ENCODE measurements at regions not wholly inside any gene's neighbourhood (a gene's known extent, or its start where the extent isn't known, plus 50 kb on each side); places are given as distances from the start of the nearest gene placed in this dataset.
"Not testable (repeated sequence)": the region's sequence is repeated elsewhere in the genome, so short reads cannot be mapped to it uniquely, and the experiment has no call there.

DNA sequence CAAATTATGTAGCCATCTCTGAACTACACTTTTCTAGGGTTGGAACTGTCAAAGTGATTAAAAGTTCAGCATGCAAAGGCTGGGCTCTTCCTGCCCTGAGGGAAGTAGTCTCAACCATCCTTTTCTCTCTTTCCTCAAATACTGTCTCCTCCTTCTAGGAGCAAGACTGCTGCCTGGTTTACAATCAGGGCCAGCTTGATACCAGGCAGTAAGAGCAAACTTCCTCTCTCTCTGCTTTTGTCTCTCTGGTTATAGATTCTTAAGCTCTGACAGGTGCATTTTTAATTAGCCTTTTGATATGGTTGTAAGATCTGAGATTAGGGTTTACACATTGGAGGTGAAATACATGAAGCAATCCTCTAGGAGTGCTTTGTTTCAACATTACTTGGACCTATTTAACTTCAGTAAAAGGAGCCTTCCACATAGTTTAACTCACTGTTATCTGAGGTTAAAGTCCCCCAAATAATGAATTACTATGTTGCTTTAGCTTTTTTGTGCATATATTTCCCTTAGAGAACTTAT lies 436.1 kb downstream of the SPATA31D1 start:
- no peaks in the 10 kb centered on the region for H3K36me3 ChIP-seq (replicated peaks in 1 of 2; ENCODE audit: control insufficient read depth in 2 of 2, insufficient read depth in 2 of 2, low read length in 2 of 2)
- H3K4me1 ChIP-seq (ENCODE audit: control insufficient read depth in 2 of 2, insufficient read depth in 1 of 2, low read depth in 1 of 2, low read length in 2 of 2), result no peaks in the 10 kb centered on the region
- no peak overlapping the region for H3K18ac ChIP-seq (ENCODE audit: low read length)
- H3K9ac ChIP-seq (ENCODE audit: low read depth, low read length, poor library complexity), result no peak overlapping the region
- no peak overlapping the region for H2BK5ac ChIP-seq (ENCODE audit: low read length)
- H3K14ac ChIP-seq (ENCODE audit: low read length), result no peak overlapping the region
- H3K4me3 ChIP-seq (ENCODE audit: low read length in 2 of 2), result no peak overlapping the region
- no peak overlapping the region for H4K8ac ChIP-seq (ENCODE audit: low read depth, low read length)
- H3K27ac ChIP-seq (replicated peaks; ENCODE audit: low read length), result no peak overlapping the region
- no peak overlapping the region for H2BK15ac ChIP-seq (ENCODE audit: low read length)
- no peaks in the 10 kb centered on the region for H3K9me3 ChIP-seq (replicated peaks in 1 of 2; ENCODE audit: control insufficient read depth in 2 of 2, insufficient read depth in 1 of 2, low read depth in 1 of 2, low read length in 2 of 2)
- H3K79me1 ChIP-seq (ENCODE audit: low read depth, low read length), result no peaks in the 10 kb centered on the region
- no peak overlapping the region for H2BK120ac ChIP-seq (ENCODE audit: low read depth, low read length)
- H4K91ac ChIP-seq (ENCODE audit: low read depth, low read length, poor library complexity), result no peak overlapping the region
- DNase-seq (ENCODE audit: low spot score), result no peak
- no peak overlapping the region for H3K4me2 ChIP-seq (ENCODE audit: insufficient read depth, low read length, poor library complexity, severe bottlenecking)
- H2AK5ac ChIP-seq (ENCODE audit: low read depth, low read length), result no peak overlapping the region
- no peaks in the 10 kb centered on the region for H3K27me3 ChIP-seq (ENCODE audit: control insufficient read depth in 3 of 3, insufficient read depth in 3 of 3, low read depth in 1 of 3, low read length in 3 of 3)
- no peak overlapping the region for H2AFZ ChIP-seq (ENCODE audit: low read length)
- H2BK12ac ChIP-seq (ENCODE audit: low read length), result no peak overlapping the region
- H3K23ac ChIP-seq (ENCODE audit: low read depth, low read length, poor library complexity), result no peak overlapping the region
- H3K4ac ChIP-seq (ENCODE audit: low read length), result no peak overlapping the region

DNA sequence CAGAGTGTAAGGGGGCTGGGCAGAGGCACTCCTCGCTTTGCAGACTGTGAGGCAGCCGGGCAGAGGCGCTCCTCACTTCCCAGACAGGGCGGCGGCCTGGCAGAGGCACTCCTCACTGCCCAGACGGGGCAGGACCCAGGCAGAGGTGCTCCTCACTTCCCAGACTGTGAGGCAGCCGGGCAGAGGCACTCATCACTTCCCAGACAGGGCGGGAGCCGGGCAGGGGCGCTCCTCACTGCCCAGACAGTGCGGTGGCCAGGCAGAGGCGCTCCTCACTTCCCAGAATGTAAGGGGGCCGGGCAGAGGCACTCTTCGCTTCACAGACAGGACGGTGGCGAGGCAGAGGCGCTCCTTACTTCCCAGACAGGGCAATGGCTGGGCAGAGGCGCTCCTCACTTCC lies 442.5 kb downstream of the SPATA31D1 start:
- H3K18ac ChIP-seq (ENCODE audit: low read length), result no peak overlapping the region
- no peak overlapping the region for H2BK5ac ChIP-seq (ENCODE audit: low read length)
- no peak overlapping the region for H3K4ac ChIP-seq (ENCODE audit: low read length)
- H3K4me2 ChIP-seq (ENCODE audit: insufficient read depth, low read length, poor library complexity, severe bottlenecking), result no peak overlapping the region
- H4K91ac ChIP-seq (ENCODE audit: low read depth, low read length, poor library complexity), result no peak overlapping the region
- H4K8ac ChIP-seq (ENCODE audit: low read depth, low read length), result no peak overlapping the region
- WGBS, 2 donors (ENCODE audit: extremely low coverage in 2 of 2, insufficient read length in 2 of 2, insufficient replicate concordance in 1 of 2), result no CpG with 5 or more reads among the region's 18 CpGs
- no peak overlapping the region for H2AK5ac ChIP-seq (ENCODE audit: low read depth, low read length)
- H3K4me3 ChIP-seq (ENCODE audit: low read length in 2 of 2), result no peak overlapping the region
- no peak overlapping the region for H3K9ac ChIP-seq (ENCODE audit: low read depth, low read length, poor library complexity)
- no peak overlapping the region for H3K23ac ChIP-seq (ENCODE audit: low read depth, low read length, poor library complexity)
- H3K27me3 ChIP-seq (ENCODE audit: control insufficient read depth in 3 of 3, insufficient read depth in 3 of 3, low read depth in 1 of 3, low read length in 3 of 3), result no peaks in the 10 kb centered on the region
- H3K4me1 ChIP-seq (ENCODE audit: control insufficient read depth in 2 of 2, insufficient read depth in 1 of 2, low read depth in 1 of 2, low read length in 2 of 2), result no peaks in the 10 kb centered on the region
- H3K14ac ChIP-seq (ENCODE audit: low read length), result no peak overlapping the region
- no peak overlapping the region for H2BK12ac ChIP-seq (ENCODE audit: low read length)
- no peak overlapping the region for H2BK120ac ChIP-seq (ENCODE audit: low read depth, low read length)
- no peak overlapping the region for H3K27ac ChIP-seq (replicated peaks; ENCODE audit: low read length)
- no peaks in the 10 kb centered on the region for H3K9me3 ChIP-seq (replicated peaks in 1 of 2; ENCODE audit: control insufficient read depth in 2 of 2, insufficient read depth in 1 of 2, low read depth in 1 of 2, low read length in 2 of 2)
- DNase-seq (ENCODE audit: low spot score), result no peak
- H2BK15ac ChIP-seq (ENCODE audit: low read length), result no peak overlapping the region
- no peaks in the 10 kb centered on the region for H3K36me3 ChIP-seq (replicated peaks in 1 of 2; ENCODE audit: control insufficient read depth in 2 of 2, insufficient read depth in 2 of 2, low read length in 2 of 2)
- no peaks in the 10 kb centered on the region for H3K79me1 ChIP-seq (ENCODE audit: low read depth, low read length)
- H2AFZ ChIP-seq (ENCODE audit: low read length), result no peak overlapping the region

DNA sequence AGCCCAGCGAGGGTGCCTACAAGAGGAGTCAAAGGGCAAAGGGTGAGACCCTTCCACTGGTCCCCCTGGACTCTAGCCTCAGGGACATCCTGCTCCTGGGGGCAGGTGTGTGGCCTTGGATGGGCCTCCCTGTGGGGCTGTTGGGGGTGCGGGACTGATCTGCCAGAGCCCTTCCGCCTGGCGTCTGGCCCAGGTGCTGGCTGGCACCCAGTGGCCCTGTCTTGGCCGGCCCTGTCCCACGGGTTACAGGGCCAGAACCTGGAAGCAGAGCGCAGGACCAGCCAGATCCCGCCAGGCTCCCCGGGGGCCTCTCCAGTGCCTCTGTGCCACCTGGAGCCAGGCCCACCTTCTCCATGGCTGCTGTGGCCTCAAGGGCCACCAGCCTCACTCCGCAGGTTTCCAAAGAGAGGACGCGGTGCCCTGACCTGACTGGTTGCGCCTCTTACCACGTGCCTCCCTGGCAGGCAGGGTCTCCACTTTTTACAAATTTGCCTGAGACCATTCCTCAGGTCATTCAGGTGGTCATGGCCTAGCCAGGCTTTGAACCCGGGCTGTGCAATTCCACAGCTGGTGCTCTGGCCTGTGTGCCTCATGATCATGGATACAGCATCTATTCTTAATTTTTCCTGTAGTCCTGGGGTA lies 444.8 kb downstream of the SPATA31D1 start:
- not testable (repeated sequence) for H3K79me1 ChIP-seq (ENCODE audit: low read depth, low read length); H3K36me3 ChIP-seq (replicated peaks in 1 of 2; ENCODE audit: control insufficient read depth in 2 of 2, insufficient read depth in 2 of 2, low read length in 2 of 2); H2BK15ac ChIP-seq (ENCODE audit: low read length); H4K91ac ChIP-seq (ENCODE audit: low read depth, low read length, poor library complexity); H2BK120ac ChIP-seq (ENCODE audit: low read depth, low read length); H2BK12ac ChIP-seq (ENCODE audit: low read length); DNase-seq (ENCODE audit: low spot score); H3K4me2 ChIP-seq (ENCODE audit: insufficient read depth, low read length, poor library complexity, severe bottlenecking); H3K27me3 ChIP-seq (ENCODE audit: control insufficient read depth in 3 of 3, insufficient read depth in 3 of 3, low read depth in 1 of 3, low read length in 3 of 3); H2AFZ ChIP-seq (ENCODE audit: low read length); H4K8ac ChIP-seq (ENCODE audit: low read depth, low read length); H3K4me1 ChIP-seq (ENCODE audit: control insufficient read depth in 2 of 2, insufficient read depth in 1 of 2, low read depth in 1 of 2, low read length in 2 of 2); H3K18ac ChIP-seq (ENCODE audit: low read length); H3K4ac ChIP-seq (ENCODE audit: low read length); H2AK5ac ChIP-seq (ENCODE audit: low read depth, low read length); H3K14ac ChIP-seq (ENCODE audit: low read length); H3K4me3 ChIP-seq (ENCODE audit: low read length in 2 of 2); H3K27ac ChIP-seq (replicated peaks; ENCODE audit: low read length); H3K23ac ChIP-seq (ENCODE audit: low read depth, low read length, poor library complexity); H3K9me3 ChIP-seq (replicated peaks in 1 of 2; ENCODE audit: control insufficient read depth in 2 of 2, insufficient read depth in 1 of 2, low read depth in 1 of 2, low read length in 2 of 2); H3K9ac ChIP-seq (ENCODE audit: low read depth, low read length, poor library complexity)
- no CpG with 5 or more reads among the region's 15 CpGs for WGBS, 2 donors (ENCODE audit: extremely low coverage in 2 of 2, insufficient read length in 2 of 2, insufficient replicate concordance in 1 of 2)
- peak overlapping the region; percentile 13 for H2BK5ac ChIP-seq (ENCODE audit: low read length)

DNA sequence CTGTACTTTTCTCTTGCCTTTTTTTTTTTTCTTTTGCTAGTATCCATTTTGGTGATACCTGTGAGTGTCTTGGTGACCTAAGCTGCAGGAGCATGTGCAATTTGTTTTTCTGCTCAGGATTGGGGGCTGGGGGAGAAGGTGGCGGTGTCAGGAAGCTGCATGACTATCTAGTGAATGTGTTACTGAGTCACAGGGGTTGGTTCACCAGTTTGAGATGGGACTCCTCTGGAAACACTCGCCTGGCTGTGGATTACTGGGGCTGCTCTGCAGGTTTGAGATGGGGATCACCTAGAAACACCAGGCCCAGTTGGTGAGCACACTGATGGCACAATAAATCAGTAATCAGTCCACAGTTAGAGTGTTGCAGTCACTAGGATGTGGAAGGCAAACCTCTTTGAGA lies 447.9 kb downstream of the SPATA31D1 start:
- DNase-seq (ENCODE audit: low spot score), result no peak
- WGBS, 2 donors (ENCODE audit: extremely low coverage in 2 of 2, insufficient read length in 2 of 2, insufficient replicate concordance in 1 of 2), result no CpG with 5 or more reads among the region's 2 CpGs
- no peak overlapping the region for H3K4me3 ChIP-seq (ENCODE audit: low read length in 2 of 2)
- no peak overlapping the region for H2AFZ ChIP-seq (ENCODE audit: low read length)
- no peak overlapping the region for H2AK5ac ChIP-seq (ENCODE audit: low read depth, low read length)
- peaks cover 0 to 7% of the 10 kb centered on the region in 2 donors for H3K9me3 ChIP-seq (replicated peaks in 1 of 2; ENCODE audit: control insufficient read depth in 2 of 2, insufficient read depth in 1 of 2, low read depth in 1 of 2, low read length in 2 of 2)
- no peak overlapping the region for H2BK12ac ChIP-seq (ENCODE audit: low read length)
- H2BK5ac ChIP-seq (ENCODE audit: low read length), result no peak overlapping the region
- no peaks in the 10 kb centered on the region for H3K36me3 ChIP-seq (replicated peaks in 1 of 2; ENCODE audit: control insufficient read depth in 2 of 2, insufficient read depth in 2 of 2, low read length in 2 of 2)
- H4K8ac ChIP-seq (ENCODE audit: low read depth, low read length), result no peak overlapping the region
- H3K79me1 ChIP-seq (ENCODE audit: low read depth, low read length), result no peaks in the 10 kb centered on the region
- H3K4me1 ChIP-seq (ENCODE audit: control insufficient read depth in 2 of 2, insufficient read depth in 1 of 2, low read depth in 1 of 2, low read length in 2 of 2), result no peaks in the 10 kb centered on the region
- no peak overlapping the region for H3K14ac ChIP-seq (ENCODE audit: low read length)
- no peak overlapping the region for H4K91ac ChIP-seq (ENCODE audit: low read depth, low read length, poor library complexity)
- H2BK15ac ChIP-seq (ENCODE audit: low read length), result no peak overlapping the region
- H3K4me2 ChIP-seq (ENCODE audit: insufficient read depth, low read length, poor library complexity, severe bottlenecking), result no peak overlapping the region
- no peaks in the 10 kb centered on the region for H3K27me3 ChIP-seq (ENCODE audit: control insufficient read depth in 3 of 3, insufficient read depth in 3 of 3, low read depth in 1 of 3, low read length in 3 of 3)
- H3K23ac ChIP-seq (ENCODE audit: low read depth, low read length, poor library complexity), result no peak overlapping the region
- no peak overlapping the region for H3K27ac ChIP-seq (replicated peaks; ENCODE audit: low read length)
- no peak overlapping the region for H3K4ac ChIP-seq (ENCODE audit: low read length)
- H3K18ac ChIP-seq (ENCODE audit: low read length), result no peak overlapping the region
- no peak overlapping the region for H3K9ac ChIP-seq (ENCODE audit: low read depth, low read length, poor library complexity)
- H2BK120ac ChIP-seq (ENCODE audit: low read depth, low read length), result no peak overlapping the region
